ENCODE measurements at regions not wholly inside any gene's neighbourhood (a gene's known extent, or its start where the extent isn't known, plus 50 kb on each side); places are given as distances from the start of the nearest gene placed in this dataset.

GRCh38 chr15:97236140-97236539 lies 724.4 kb upstream of the ARRDC4 start:
- no peak for DNase-seq (ENCODE audit: low read depth)
- no peak overlapping the region for H3K4me3 ChIP-seq (ENCODE audit: control insufficient read depth, low read depth, low read length)
- no peak for TF ChIP-seq CTCF (IDR thresholded peaks at IDR 0.05; ENCODE audit: control insufficient read depth, insufficient read depth, low read depth, low read length, missing control alignments)

- no peak for DNase-seq (ENCODE audit: low read depth)
- no peak for TF ChIP-seq CTCF (IDR thresholded peaks at IDR 0.05; ENCODE audit: control insufficient read depth, insufficient read depth, low read depth, low read length, missing control alignments)
- no peak overlapping the region for H3K4me3 ChIP-seq (ENCODE audit: control insufficient read depth, low read depth, low read length)
These were observed 723.3 kb upstream of the ARRDC4 start for GRCh38 chr15:97237160-97237559.

GRCh38 chr15:97248376-97248775 lies 712.1 kb upstream of the ARRDC4 start:
- no peak for DNase-seq (ENCODE audit: low read depth)
- no peak overlapping the region for H3K4me3 ChIP-seq (ENCODE audit: control insufficient read depth, low read depth, low read length)
- no peak for TF ChIP-seq CTCF (IDR thresholded peaks at IDR 0.05; ENCODE audit: control insufficient read depth, insufficient read depth, low read depth, low read length, missing control alignments)

GRCh38 chr15:97259943-97260342 lies 700.6 kb upstream of the ARRDC4 start:
- DNase-seq (ENCODE audit: low read depth): no peak
- no peak for TF ChIP-seq CTCF (IDR thresholded peaks at IDR 0.05; ENCODE audit: control insufficient read depth, insufficient read depth, low read depth, low read length, missing control alignments)
- no peak overlapping the region for H3K4me3 ChIP-seq (ENCODE audit: control insufficient read depth, low read depth, low read length)

- no peak overlapping the region for H3K4me3 ChIP-seq (ENCODE audit: control insufficient read depth, low read depth, low read length)
- no peak for TF ChIP-seq CTCF (IDR thresholded peaks at IDR 0.05; ENCODE audit: control insufficient read depth, insufficient read depth, low read depth, low read length, missing control alignments)
- DNase-seq (ENCODE audit: low read depth): no peak
These were observed 659.3 kb upstream of the ARRDC4 start for GRCh38 chr15:97301166-97301565.

GRCh38 chr15:97316362-97316761 lies 644.1 kb upstream of the ARRDC4 start:
- no peak for DNase-seq (ENCODE audit: low read depth)
- H3K4me3 ChIP-seq (ENCODE audit: control insufficient read depth, low read depth, low read length): no peak overlapping the region
- no peak for TF ChIP-seq CTCF (IDR thresholded peaks at IDR 0.05; ENCODE audit: control insufficient read depth, insufficient read depth, low read depth, low read length, missing control alignments)

GRCh38 chr15:97317163-97317562 lies 643.3 kb upstream of the ARRDC4 start:
- no peak for DNase-seq (ENCODE audit: low read depth)
- no peak for TF ChIP-seq CTCF (IDR thresholded peaks at IDR 0.05; ENCODE audit: control insufficient read depth, insufficient read depth, low read depth, low read length, missing control alignments)
- no peak overlapping the region for H3K4me3 ChIP-seq (ENCODE audit: control insufficient read depth, low read depth, low read length)

Data from AG09309 (cell line).